PC-3 (cell line): ENCODE measurements at regions not wholly inside any gene's neighbourhood (a gene's known extent, or its start where the extent isn't known, plus 50 kb on each side); places are given as distances from the start of the nearest gene placed in this dataset.

Experiments used
- CTCF ChIP-seq: fragments of 300-600 bp; sonication (generic); conservative IDR thresholded peaks from 2 replicates; pipeline ENCODE4 v1.5.1; 2017; ENCODE audit warnings: antibody characterized with exemption, low read depth, mild to moderate bottlenecking, low read length
- EZH2 ChIP-seq: fragments of 300-600 bp; sonication (generic); IDR thresholded peaks from one replicate; pipeline ENCODE4 v1.6.1; 2017; ENCODE audit warnings: antibody characterized with exemption, mild to moderate bottlenecking, low read length; ENCODE audit not compliant: unreplicated experiment
- EZH2phosphoT487 ChIP-seq: fragments of 300-600 bp; sonication (generic); IDR thresholded peaks from 2 replicates; pipeline ENCODE4 v1.6.1; 2018; ENCODE audit warnings: mild to moderate bottlenecking, antibody characterized with exemption, low read length, borderline replicate concordance

DNA sequence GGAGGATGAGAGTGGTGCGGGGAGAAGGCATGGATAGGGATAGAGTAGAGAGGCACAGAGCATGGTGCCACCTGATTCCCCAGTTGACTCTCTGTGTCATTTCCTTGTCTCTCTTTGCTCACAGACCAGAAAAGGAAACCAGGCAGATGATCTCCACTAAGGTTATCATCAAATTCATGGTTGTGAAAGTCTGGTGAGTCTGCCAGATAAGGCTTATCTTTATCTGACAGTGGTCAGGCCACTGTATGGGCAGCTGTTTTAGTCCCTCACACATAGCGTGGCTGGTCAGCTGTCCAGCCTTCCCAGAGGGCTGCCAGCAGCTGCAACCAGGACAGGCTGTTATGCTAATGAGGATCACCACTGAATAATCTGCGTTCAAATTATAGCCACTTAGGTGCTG lies 99.0 kb downstream of the ADRA2A start:
- no peak for TF ChIP-seq CTCF
- TF ChIP-seq EZH2phosphoT487: no peak
- no peak for TF ChIP-seq EZH2
